PC-9 (cell line): ENCODE measurements at regions not wholly inside any gene's neighbourhood (a gene's known extent, or its start where the extent isn't known, plus 50 kb on each side); places are given as distances from the start of the nearest gene placed in this dataset.

Experiments used
- EZH2 ChIP-seq: fragments of 200-600 bp; sonication (generic); IDR thresholded peaks from 2 replicates; pipeline ENCODE4 v1.8.0; 2017; ENCODE audit warnings: antibody characterized with exemption, low read depth
- TF ChIP-seq, protein P1 (sequence below): fragments of 200-600 bp; sonication (generic); conservative IDR thresholded peaks from 2 replicates; pipeline ENCODE4 v1.6.1; 2017; ENCODE audit warnings: mixed run types, antibody characterized with exemption, mild to moderate bottlenecking, moderate library complexity

DNA sequence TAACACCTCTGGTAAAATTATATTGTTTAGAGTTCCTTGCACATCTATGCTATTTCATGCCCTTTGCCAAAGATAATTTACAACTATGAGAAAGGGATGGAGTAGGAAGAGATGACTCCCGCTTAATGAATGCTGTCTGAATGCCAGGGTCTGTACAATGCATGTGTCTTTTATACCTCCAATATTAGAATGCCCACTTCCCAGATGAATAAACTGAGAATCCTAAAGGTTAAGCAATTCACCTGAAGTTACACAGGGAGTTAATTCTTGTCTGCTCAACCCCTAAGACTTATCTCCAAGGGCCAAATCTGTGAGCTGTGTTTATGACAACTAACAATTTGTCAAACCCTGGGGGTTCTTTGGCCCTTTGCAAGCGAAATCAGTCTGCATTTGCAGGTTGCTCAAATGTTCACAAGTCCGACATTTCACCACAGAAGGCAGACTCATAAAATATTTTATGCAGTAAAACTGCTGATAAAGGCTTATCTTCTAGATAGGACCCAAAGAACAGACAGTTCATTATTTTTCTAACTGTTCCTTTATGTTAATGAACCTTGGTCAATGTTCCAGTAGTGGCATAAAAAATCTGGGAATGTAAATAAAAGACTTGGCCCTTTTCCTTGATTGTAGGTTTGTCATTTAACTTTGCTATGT lies 50.2 kb upstream of the ATP1A1 start:
- TF ChIP-seq, protein P1, sequence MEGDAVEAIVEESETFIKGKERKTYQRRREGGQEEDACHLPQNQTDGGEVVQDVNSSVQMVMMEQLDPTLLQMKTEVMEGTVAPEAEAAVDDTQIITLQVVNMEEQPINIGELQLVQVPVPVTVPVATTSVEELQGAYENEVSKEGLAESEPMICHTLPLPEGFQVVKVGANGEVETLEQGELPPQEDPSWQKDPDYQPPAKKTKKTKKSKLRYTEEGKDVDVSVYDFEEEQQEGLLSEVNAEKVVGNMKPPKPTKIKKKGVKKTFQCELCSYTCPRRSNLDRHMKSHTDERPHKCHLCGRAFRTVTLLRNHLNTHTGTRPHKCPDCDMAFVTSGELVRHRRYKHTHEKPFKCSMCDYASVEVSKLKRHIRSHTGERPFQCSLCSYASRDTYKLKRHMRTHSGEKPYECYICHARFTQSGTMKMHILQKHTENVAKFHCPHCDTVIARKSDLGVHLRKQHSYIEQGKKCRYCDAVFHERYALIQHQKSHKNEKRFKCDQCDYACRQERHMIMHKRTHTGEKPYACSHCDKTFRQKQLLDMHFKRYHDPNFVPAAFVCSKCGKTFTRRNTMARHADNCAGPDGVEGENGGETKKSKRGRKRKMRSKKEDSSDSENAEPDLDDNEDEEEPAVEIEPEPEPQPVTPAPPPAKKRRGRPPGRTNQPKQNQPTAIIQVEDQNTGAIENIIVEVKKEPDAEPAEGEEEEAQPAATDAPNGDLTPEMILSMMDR = no peak
- no peak for TF ChIP-seq EZH2
